ENCODE measurements at regions not wholly inside any gene's neighbourhood (a gene's known extent, or its start where the extent isn't known, plus 50 kb on each side); places are given as distances from the start of the nearest gene placed in this dataset.

- no peak for DNase-seq (ENCODE audit: low spot score)
These were observed 1817.2 kb downstream of the STIM2 start for GRCh38 chr4:28677808-28678207.

- DNase-seq (ENCODE audit: low spot score): no peak
These were observed 1822.2 kb downstream of the STIM2 start for GRCh38 chr4:28682847-28683246.

- DNase-seq (ENCODE audit: low spot score): peak; percentile 80
These were observed 1826.0 kb downstream of the STIM2 start for GRCh38 chr4:28686618-28687017.

- DNase-seq (ENCODE audit: low spot score): no peak
These were observed 1830.2 kb downstream of the STIM2 start for GRCh38 chr4:28690890-28691289.

DNA sequence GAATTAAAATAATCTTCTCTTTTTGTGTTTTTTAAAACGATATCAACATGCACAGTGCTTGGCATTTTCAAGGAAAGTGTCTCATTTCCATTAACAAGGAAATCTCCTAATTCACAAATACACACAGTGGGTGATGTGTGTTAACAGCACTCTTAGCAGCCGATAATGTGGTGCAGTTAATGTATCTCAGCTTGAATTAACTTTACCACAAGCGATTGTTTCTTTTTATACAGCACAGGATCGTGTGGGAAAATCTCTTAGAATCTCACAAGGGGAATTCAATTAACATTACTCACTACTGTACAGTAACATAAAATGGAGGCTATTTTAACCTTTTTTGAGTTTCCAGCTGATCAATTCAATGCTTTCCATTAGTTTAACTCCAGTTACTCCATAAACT is 1841.9 kb downstream of the STIM2 start:
- DNase-seq (ENCODE audit: low spot score): no peak

DNA sequence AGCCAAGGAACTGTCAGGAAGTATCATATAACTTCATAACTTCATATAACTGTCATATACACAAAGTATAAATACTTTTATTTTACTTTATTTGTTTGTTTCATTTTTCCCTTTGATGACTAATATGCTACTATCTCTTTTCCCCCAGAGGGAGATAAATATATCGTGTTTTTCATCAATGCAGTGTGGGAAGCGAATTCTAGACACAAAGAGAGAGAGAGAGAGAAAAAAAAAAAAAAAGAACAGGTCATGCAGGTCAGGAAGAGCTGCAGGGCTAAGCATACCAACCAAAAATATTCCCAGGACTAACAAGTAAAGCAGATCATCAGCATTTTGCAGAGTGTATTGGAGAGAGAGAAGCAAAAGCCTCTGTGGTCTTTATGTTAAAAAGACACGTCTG is 1849.2 kb downstream of the STIM2 start:
- no peak for DNase-seq (ENCODE audit: low spot score)

DNA sequence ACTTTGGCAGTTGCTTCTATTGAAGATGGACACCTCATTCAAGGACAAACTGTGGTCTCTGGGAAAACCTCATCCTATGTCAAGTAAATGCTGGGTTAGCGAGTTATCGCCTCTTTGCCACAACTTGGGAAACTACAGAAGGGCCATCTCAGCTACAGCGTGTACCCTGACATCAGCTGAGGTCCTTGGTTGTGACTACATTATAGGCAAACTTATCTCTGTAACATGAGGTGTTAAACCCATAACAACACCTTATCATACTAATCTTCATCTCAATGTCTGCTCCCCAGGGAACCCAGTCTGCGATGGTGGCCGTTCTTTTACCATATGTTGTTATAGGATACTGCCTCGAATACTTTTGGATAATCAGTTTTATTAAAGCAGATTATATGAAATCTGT is 1862.7 kb downstream of the STIM2 start:
- DNase-seq (ENCODE audit: low spot score): peak; percentile 63

GRCh38 chr4:28724239-28724638 is 1863.6 kb downstream of the STIM2 start:
- no peak for DNase-seq (ENCODE audit: low spot score)

DNA sequence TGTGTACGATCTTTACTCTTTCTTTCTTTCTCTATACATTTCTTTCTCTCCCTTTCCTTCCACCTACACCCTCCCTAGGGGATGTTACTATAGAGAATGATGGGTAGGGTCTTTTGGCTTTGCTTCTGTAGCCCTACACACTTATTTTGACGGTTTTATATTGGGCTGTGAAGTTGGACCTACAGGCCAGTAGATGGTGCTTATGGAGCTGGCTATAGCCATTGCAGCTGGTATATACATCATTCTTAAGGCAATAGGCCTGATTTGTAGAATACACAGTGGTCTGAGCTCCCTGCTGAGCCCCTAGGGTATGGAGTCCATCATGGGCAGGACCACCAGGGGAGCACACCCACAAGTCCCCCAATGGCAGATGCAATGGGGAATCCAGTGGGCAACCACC is 1869.7 kb downstream of the STIM2 start:
- no peak for DNase-seq (ENCODE audit: low spot score)

DNA sequence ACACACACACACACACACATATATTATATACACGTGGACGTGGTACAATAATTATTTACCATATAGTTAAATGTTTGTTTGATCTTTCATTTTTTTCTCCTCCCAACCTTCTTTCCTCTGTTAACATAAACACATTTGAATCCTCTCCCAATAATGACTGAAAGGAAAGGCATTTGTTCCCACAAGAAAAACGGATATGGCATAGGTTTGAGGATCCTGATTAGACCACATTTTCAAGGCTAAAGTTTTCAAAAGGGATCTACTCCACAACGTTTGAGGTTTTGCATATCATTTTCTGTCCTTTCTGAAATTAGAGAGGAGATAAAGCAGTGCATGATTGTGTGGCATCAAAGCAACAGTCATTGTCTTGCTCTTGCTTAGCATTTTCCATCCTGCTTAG is 1883.4 kb downstream of the STIM2 start:
- no peak for DNase-seq (ENCODE audit: low spot score)

DNA sequence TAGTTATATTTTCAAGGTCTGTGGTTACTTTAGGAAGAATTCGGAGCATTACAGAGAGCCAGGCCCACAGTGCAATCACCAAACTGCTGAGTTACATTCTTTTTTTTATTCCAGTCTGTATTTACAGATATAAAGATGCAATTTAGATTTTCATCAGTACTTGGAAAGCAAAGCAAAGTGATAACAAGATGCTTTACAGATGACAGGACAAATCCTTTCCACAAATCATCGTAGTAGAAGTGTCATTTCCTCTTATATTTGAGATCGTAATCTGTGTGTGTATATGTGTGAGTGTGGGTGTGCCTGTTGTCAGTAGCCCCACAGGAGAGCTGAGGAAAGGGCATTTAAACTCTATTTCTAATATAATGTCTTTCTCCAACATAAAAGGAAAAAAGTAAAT is 1893.7 kb downstream of the STIM2 start:
- no peak for DNase-seq (ENCODE audit: low spot score)

GRCh38 chr4:28755081-28755480 is 1894.4 kb downstream of the STIM2 start:
- no peak for DNase-seq (ENCODE audit: low spot score)

DNA sequence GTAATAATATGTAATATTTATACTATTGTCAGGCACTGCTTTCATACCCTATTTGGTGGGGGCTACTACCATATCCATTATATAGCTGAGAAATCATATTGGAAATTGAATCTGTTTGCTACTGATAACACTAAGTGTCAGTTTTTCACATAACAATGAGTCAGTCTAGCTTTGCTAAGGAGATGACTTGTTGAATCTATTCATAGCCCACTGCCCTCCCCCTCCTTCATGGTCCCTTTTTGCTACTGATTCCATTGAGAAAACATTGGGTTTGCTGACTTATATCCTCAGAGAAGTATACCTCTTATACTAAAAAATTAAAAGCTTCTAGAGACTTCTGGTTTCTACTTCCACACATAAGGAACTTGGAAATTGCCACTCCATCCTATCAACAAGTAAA is 1898.4 kb downstream of the STIM2 start:
- DNase-seq (ENCODE audit: low spot score): no peak

DNA sequence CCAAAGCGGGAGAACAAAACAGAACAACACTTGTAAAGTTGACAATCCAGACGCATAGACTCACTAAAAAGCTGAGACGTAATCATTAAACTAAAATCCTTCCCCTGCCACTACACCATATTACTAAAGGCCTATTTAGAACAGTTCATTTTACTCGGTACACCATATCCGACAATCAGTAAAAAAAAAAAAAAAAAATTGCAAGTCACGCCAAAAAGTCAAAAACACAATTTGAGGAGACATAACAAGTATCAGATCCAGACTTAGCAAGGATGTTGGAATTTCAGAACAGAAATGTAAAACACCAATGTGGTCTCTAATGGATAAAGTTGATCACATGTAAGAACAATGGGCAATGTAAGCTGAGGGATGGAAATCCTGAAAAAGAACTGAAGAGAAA is 1899.4 kb downstream of the STIM2 start:
- no peak for DNase-seq (ENCODE audit: low spot score)

GRCh38 chr4:28772066-28772465 is 1911.4 kb downstream of the STIM2 start:
- no peak for DNase-seq (ENCODE audit: low spot score)

- no peak for DNase-seq (ENCODE audit: low spot score)
These were observed 1912.1 kb downstream of the STIM2 start for GRCh38 chr4:28772788-28773187.

DNA sequence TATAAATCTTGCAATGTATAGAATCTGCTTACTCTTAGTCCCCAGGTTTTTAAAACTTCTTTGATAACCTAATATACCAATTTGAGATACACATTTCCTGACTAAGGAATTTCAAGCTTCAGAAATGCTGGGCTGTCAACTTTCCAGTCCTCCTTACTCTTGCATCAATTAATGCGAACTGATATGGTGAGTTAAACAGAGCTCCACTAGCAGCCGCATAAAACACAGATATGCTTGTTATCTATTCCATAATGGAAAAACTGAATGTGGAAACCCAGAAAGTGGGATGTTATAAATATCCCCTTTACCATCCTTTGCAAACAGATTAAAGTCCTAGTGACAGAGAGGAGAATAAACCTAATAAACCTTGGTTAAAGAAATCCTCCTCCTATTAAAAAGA is 1913.7 kb downstream of the STIM2 start:
- DNase-seq (ENCODE audit: low spot score): no peak

DNA sequence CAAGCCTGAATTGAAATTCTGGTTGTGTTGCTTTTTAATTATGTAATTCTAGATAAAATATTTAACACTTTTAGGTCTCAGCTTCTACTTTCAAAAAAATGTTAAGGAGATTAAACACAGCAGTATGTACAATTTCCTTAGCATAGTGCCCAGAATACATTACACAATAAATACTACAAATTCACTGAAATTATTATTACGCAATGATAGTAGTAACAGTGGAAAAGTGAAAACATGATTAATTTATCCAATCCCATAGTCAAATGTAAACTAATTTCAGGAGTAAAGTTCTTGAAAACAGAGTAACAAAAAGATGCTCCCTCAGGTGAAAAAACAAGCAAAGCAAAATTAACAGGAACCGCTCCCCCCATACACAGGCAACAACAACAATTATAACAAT is 1915.4 kb downstream of the STIM2 start:
- DNase-seq (ENCODE audit: low spot score): no peak

DNA sequence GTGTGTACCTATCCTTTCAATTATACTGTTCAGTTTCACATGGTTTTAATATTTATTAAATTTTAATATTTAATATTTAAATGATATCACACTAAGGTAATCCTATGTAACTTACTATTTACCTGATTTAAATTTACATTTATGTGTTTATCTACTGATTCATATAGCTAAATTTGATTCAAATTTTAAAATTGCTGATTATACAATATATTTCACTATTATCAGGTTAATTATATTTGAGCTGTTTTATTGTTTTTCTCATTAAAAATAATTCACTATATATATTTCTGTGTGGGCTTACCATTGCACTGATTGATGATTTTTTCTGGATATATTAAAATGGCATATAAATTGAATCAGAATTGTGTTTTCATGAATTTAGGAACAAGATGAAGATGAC is 1923.5 kb downstream of the STIM2 start:
- DNase-seq (ENCODE audit: low spot score): no peak

- DNase-seq (ENCODE audit: low spot score): no peak
These were observed 1927.3 kb downstream of the STIM2 start for GRCh38 chr4:28787947-28788346.

GRCh38 chr4:28788929-28789490 is 1928.4 kb downstream of the STIM2 start:
- no peak for DNase-seq (ENCODE audit: low spot score)

GRCh38 chr4:28792917-28793597 is 1927.1 kb upstream of the PCDH7 start:
- DNase-seq (ENCODE audit: low spot score): peak; percentile 27

GRCh38 chr4:28799696-28800095 is 1920.5 kb upstream of the PCDH7 start:
- DNase-seq (ENCODE audit: low spot score): peak; percentile 41

GRCh38 chr4:28811025-28811424 is 1909.1 kb upstream of the PCDH7 start:
- no peak for DNase-seq (ENCODE audit: low spot score)
